Mesendoderm (in vitro differentiated cells): ENCODE measurements at regions not wholly inside any gene's neighbourhood (a gene's known extent, or its start where the extent isn't known, plus 50 kb on each side); places are given as distances from the start of the nearest gene placed in this dataset.
"Not testable (repeated sequence)": the region's sequence is repeated elsewhere in the genome, so short reads cannot be mapped to it uniquely, and the experiment has no call there.

ENCODE experiments used
- DNase-seq: peaks from one replicate; pipeline ENCODE4 v3.0.0; 2013
- H2AK5ac ChIP-seq: 2 replicates; pipeline ENCODE4 v1.6.1; 2013; ENCODE audit warnings: low read length, inconsistent platforms
- H2BK120ac ChIP-seq: 2 replicates; pipeline ENCODE4 v1.6.1; 2013; ENCODE audit warnings: low read depth, mild to moderate bottlenecking, low read length, moderate library complexity, mixed read lengths
- H2BK15ac ChIP-seq: replicated peaks from 2 replicates; pipeline ENCODE4 v1.6.1; 2013; ENCODE audit warnings: low read depth, mild to moderate bottlenecking, moderate library complexity
- H2BK5ac ChIP-seq: 2 replicates; pipeline ENCODE4 v1.6.1; 2013; ENCODE audit warnings: low read length, inconsistent platforms
- H3K18ac ChIP-seq: 2 replicates; pipeline ENCODE4 v1.6.1; 2013; ENCODE audit warnings: mild to moderate bottlenecking, low read length, mixed read lengths
- H3K23ac ChIP-seq: one replicate; pipeline ENCODE4 v1.6.1; 2013; ENCODE audit warnings: low read length
- H3K27ac ChIP-seq: 2 replicates; pipeline ENCODE4 v1.5.1; 2013; ENCODE audit warnings: low read depth, mild to moderate bottlenecking, inconsistent platforms, low read length, moderate library complexity
- H3K27me3 ChIP-seq: 2 replicates; pipeline ENCODE4 v1.6.1; 2013; ENCODE audit warnings: low read length, control low read depth, mild to moderate bottlenecking, inconsistent platforms; ENCODE audit not compliant: insufficient read depth, poor library complexity
- H3K36me3 ChIP-seq: 2 replicates; pipeline ENCODE4 v1.6.1; 2013; ENCODE audit warnings: low read length, inconsistent platforms; ENCODE audit not compliant: control insufficient read depth, insufficient read depth
- H3K4ac ChIP-seq: one replicate; pipeline ENCODE4 v1.6.1; 2013; ENCODE audit warnings: low read depth, mild to moderate bottlenecking, low read length, moderate library complexity
- H3K4me1 ChIP-seq: 2 replicates; pipeline ENCODE4 v1.6.1; 2013; ENCODE audit warnings: low read depth, low read length, inconsistent platforms; ENCODE audit not compliant: control insufficient read depth
- H3K4me2 ChIP-seq: 2 replicates; pipeline ENCODE4 v1.6.1; 2013; ENCODE audit warnings: low read length
- H3K4me3 ChIP-seq: 2 replicates; pipeline ENCODE4 v1.5.1; 2013; ENCODE audit warnings: mild to moderate bottlenecking, low read length
- H3K56ac ChIP-seq: one replicate; pipeline ENCODE4 v1.6.1; 2013; ENCODE audit warnings: low read length
- H3K79me1 ChIP-seq: 2 replicates; pipeline ENCODE4 v1.6.1; 2013; ENCODE audit warnings: low read length, inconsistent platforms
- H3K79me2 ChIP-seq: 2 replicates; pipeline ENCODE4 v1.6.1; 2013; ENCODE audit warnings: mild to moderate bottlenecking, low read length; ENCODE audit not compliant: control insufficient read depth, insufficient read depth
- H3K9ac ChIP-seq: 2 replicates; pipeline ENCODE4 v1.6.1; 2013; ENCODE audit warnings: low read length, inconsistent platforms
- H4K5ac ChIP-seq: one replicate; pipeline ENCODE4 v1.6.1; 2013; ENCODE audit warnings: low read length
- H4K8ac ChIP-seq: one replicate; pipeline ENCODE4 v1.6.1; 2013; ENCODE audit warnings: low read depth, mild to moderate bottlenecking, control low read depth, low read length, moderate library complexity
- WGBS: extraction: QIAGEN DNeasy Blood & Tissue Kit; methylation state at CpG from one replicate; pipeline ENCODE4 v1.1.7; 2013; ENCODE audit warnings: low lambda C conversion rate, missing lambda C conversion rate; ENCODE audit not compliant: insufficient coverage; ENCODE audit errors: extremely low coverage; 5-methylcytosine and 5-hydroxymethylcytosine counted together

GRCh38 chr1:172835834-172836233 lies 176.9 kb downstream of the FASLG start:
- no CpG with 5 or more reads among the region's 2 CpGs for WGBS
- no peak overlapping the region for H3K4me2 ChIP-seq
- H3K79me1 ChIP-seq = no peaks in the 10 kb centered on the region
- no peak overlapping the region for H3K9ac ChIP-seq
- no peak overlapping the region for H4K8ac ChIP-seq
- no peak overlapping the region for H2BK5ac ChIP-seq
- H3K4ac ChIP-seq = no peak overlapping the region
- H4K5ac ChIP-seq = no peak overlapping the region
- H3K23ac ChIP-seq = no peak overlapping the region
- no peaks in the 10 kb centered on the region for H3K27me3 ChIP-seq
- no peak overlapping the region for H3K18ac ChIP-seq
- H2BK15ac ChIP-seq = no peak overlapping the region
- no peak overlapping the region for H2AK5ac ChIP-seq
- H3K4me1 ChIP-seq = no peaks in the 10 kb centered on the region
- no peak overlapping the region for H3K56ac ChIP-seq
- no peaks in the 10 kb centered on the region for H3K36me3 ChIP-seq
- no peak for DNase-seq
- no peaks in the 10 kb centered on the region for H3K79me2 ChIP-seq
- H3K4me3 ChIP-seq = no peak overlapping the region
- no peak overlapping the region for H3K27ac ChIP-seq
- H2BK120ac ChIP-seq = no peak overlapping the region

- Histone ChIP-seq H3K4me3 (no peak overlapping the region), H3K27me3 (no peaks in the 10 kb centered on the region), H3K18ac (no peak overlapping the region), H3K23ac (no peak overlapping the region), H3K56ac (no peak overlapping the region), H3K4ac (no peak overlapping the region), H4K5ac (no peak overlapping the region), H3K4me1 (no peaks in the 10 kb centered on the region), H4K8ac (no peak overlapping the region), H3K4me2 (no peak overlapping the region), H2BK15ac (no peak overlapping the region), H2BK5ac (no peak overlapping the region), H3K27ac (no peak overlapping the region), H3K79me2 (no peaks in the 10 kb centered on the region), H3K9ac (no peak overlapping the region), H3K36me3 (no peaks in the 10 kb centered on the region), H2AK5ac (no peak overlapping the region), H3K79me1 (no peaks in the 10 kb centered on the region), H2BK120ac (no peak overlapping the region)
- no peak for DNase-seq
- no CpG with 5 or more reads among the region's 6 CpGs for WGBS
Observed at GRCh38 chr1:172837816-172838679, 179.1 kb downstream of the FASLG start.

- no CpG with 5 or more reads among the region's 4 CpGs for WGBS
- Histone ChIP-seq H3K27ac (no peak overlapping the region), H2BK15ac (no peak overlapping the region)
Observed at GRCh38 chr1:172838680-172839313, 179.9 kb downstream of the FASLG start.

GRCh38 chr1:172839639-172840038 lies 180.7 kb downstream of the FASLG start:
- H2BK120ac ChIP-seq, H2BK5ac ChIP-seq, H4K5ac ChIP-seq, H3K4me3 ChIP-seq, H3K18ac ChIP-seq, H3K4me2 ChIP-seq, H3K4ac ChIP-seq, H2BK15ac ChIP-seq, H4K8ac ChIP-seq, H3K27me3 ChIP-seq, H3K79me2 ChIP-seq, DNase-seq, H3K9ac ChIP-seq, H3K23ac ChIP-seq, H3K4me1 ChIP-seq, H3K56ac ChIP-seq, H3K36me3 ChIP-seq, H3K27ac ChIP-seq, H3K79me1 ChIP-seq, H2AK5ac ChIP-seq: not testable (repeated sequence)
- WGBS = no CpG with 5 or more reads among the region's 8 CpGs

More at GRCh38 chr1:172838680-172839313, 179.9 kb downstream of the FASLG start:
- Histone ChIP-seq H3K4me1 (no peaks in the 10 kb centered on the region), H3K79me2 (no peaks in the 10 kb centered on the region), H3K23ac (no peak overlapping the region), H3K18ac (no peak overlapping the region), H3K36me3 (no peaks in the 10 kb centered on the region), H2BK5ac (no peak overlapping the region), H3K4ac (no peak overlapping the region), H2AK5ac (no peak overlapping the region), H3K79me1 (no peaks in the 10 kb centered on the region), H4K5ac (no peak overlapping the region), H3K56ac (no peak overlapping the region), H2BK120ac (no peak overlapping the region), H3K27me3 (no peaks in the 10 kb centered on the region), H4K8ac (no peak overlapping the region), H3K4me2 (no peak overlapping the region), H3K4me3 (no peak overlapping the region), H3K9ac (no peak overlapping the region)
- DNase-seq = no peak

- Histone ChIP-seq H2AK5ac (no peak overlapping the region), H3K27me3 (no peaks in the 10 kb centered on the region), H3K18ac (peak overlapping the region; percentile 56), H2BK5ac (no peak overlapping the region), H3K4me2 (no peak overlapping the region), H3K79me1 (no peaks in the 10 kb centered on the region), H3K27ac (no peak overlapping the region), H3K36me3 (no peaks in the 10 kb centered on the region), H3K4me3 (no peak overlapping the region), H3K4ac (no peak overlapping the region), H2BK120ac (no peak overlapping the region), H3K79me2 (no peaks in the 10 kb centered on the region), H4K8ac (no peak overlapping the region), H3K9ac (no peak overlapping the region), H3K23ac (no peak overlapping the region), H2BK15ac (no peak overlapping the region), H4K5ac (no peak overlapping the region), H3K4me1 (no peaks in the 10 kb centered on the region), H3K56ac (no peak overlapping the region)
- peak; percentile 13 for DNase-seq
- WGBS = no CpG with 5 or more reads among the region's 2 CpGs
Observed at GRCh38 chr1:172843444-172843843, 184.5 kb downstream of the FASLG start.
